CD4-positive, alpha-beta T cell treated with Interleukin-15 for 4 hours (primary cell): ENCODE measurements at regions not wholly inside any gene's neighbourhood (a gene's known extent, or its start where the extent isn't known, plus 50 kb on each side); places are given as distances from the start of the nearest gene placed in this dataset.

Experiments used
- DNase-seq: peaks from one replicate; pipeline ENCODE4 v3.0.0-alpha.2; 2020; ENCODE audit warnings: low spot score

- DNase-seq: no peak
Observed at GRCh38 chr10:2949948-2950354, 117.4 kb upstream of the PFKP start.

GRCh38 chr10:2949221-2949947 lies 118.0 kb upstream of the PFKP start:
- no peak for DNase-seq

GRCh38 chr10:2948127-2948854 lies 119.1 kb upstream of the PFKP start:
- no peak for DNase-seq

GRCh38 chr10:2944788-2945187 lies 122.6 kb upstream of the PFKP start:
- DNase-seq: no peak

GRCh38 chr10:2943932-2944614 lies 123.3 kb upstream of the PFKP start:
- DNase-seq: no peak

- DNase-seq: no peak
Observed at GRCh38 chr10:2942938-2943337, 124.4 kb upstream of the PFKP start.

GRCh38 chr10:2938869-2939268 lies 128.5 kb upstream of the PFKP start:
- no peak for DNase-seq

GRCh38 chr10:2936816-2937215 lies 130.5 kb upstream of the PFKP start:
- no peak for DNase-seq

GRCh38 chr10:2935647-2936386 lies 131.5 kb upstream of the PFKP start:
- DNase-seq: no peak

- DNase-seq: no peak
Observed at GRCh38 chr10:2933924-2934323, 133.4 kb upstream of the PFKP start.

GRCh38 chr10:2933519-2933918 lies 133.8 kb upstream of the PFKP start:
- DNase-seq: no peak

GRCh38 chr10:2933071-2933470 lies 134.3 kb upstream of the PFKP start:
- no peak for DNase-seq

- DNase-seq: no peak
Observed at GRCh38 chr10:2929480-2930258, 137.7 kb upstream of the PFKP start.

GRCh38 chr10:2927958-2928840 lies 139.1 kb upstream of the PFKP start:
- DNase-seq: peak; percentile 44

GRCh38 chr10:2926918-2927660 lies 140.3 kb upstream of the PFKP start:
- no peak for DNase-seq

- DNase-seq: no peak
Observed at GRCh38 chr10:2925631-2926030, 141.7 kb upstream of the PFKP start.

GRCh38 chr10:2924431-2924830 lies 142.9 kb upstream of the PFKP start:
- DNase-seq: no peak

- DNase-seq: no peak
Observed at GRCh38 chr10:2921956-2922680, 145.2 kb upstream of the PFKP start.

GRCh38 chr10:2920637-2921036 lies 146.7 kb upstream of the PFKP start:
- DNase-seq: no peak
